A549 (cell line): ENCODE measurements at regions not wholly inside any gene's neighbourhood (a gene's known extent, or its start where the extent isn't known, plus 50 kb on each side); places are given as distances from the start of the nearest gene placed in this dataset.

Experiments
- CHD2 ChIP-seq: fragments of 150-350 bp; IDR thresholded peaks from 2 replicates; pipeline ENCODE4 v1.6.1; 2014; ENCODE audit warnings: low read length; ENCODE audit not compliant: partially characterized antibody
- ESRRA ChIP-seq: fragments of 150-350 bp; IDR thresholded peaks from 2 replicates; pipeline ENCODE4 v1.6.1; 2014; ENCODE audit warnings: mild to moderate bottlenecking, low read length, borderline replicate concordance
- MAZ ChIP-seq: fragments of 150-350 bp; IDR thresholded peaks from 2 replicates; pipeline ENCODE4 v1.6.1; 2014; ENCODE audit warnings: antibody characterized with exemption, low read depth, low read length, borderline replicate concordance
- POLR2A ChIP-seq: IDR thresholded peaks from 2 replicates; pipeline ENCODE4 v1.6.1; 2012; ENCODE audit warnings: mild to moderate bottlenecking, low read length
- TF ChIP-seq, protein P1 (sequence below): fragments of >200 bp; sonication (Bioruptor Twin); formaldehyde crosslinking; IDR thresholded peaks from 3 replicates; pipeline ENCODE4 v1.5.1; 2016

DNA sequence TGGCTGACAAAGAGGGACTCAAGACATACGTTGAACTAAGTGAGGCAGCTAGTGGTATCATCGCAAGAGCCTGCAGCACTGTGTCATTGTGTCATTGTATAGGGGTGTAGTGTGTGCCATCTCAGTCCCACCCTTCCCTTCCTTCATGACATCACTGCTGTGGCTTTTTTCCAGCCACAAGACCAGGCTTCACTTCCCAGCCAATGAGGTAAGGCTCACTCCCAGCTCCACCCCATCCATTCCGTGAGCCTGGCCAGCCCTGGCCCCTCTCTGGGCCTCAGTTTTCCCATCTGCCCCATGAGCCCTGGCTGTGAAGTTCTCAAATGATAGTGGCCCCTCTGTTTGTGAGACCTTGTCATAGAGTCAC lies 134.3 kb upstream of the ZMIZ1 start:
- no peak for TF ChIP-seq POLR2A
- TF ChIP-seq ESRRA, result no peak
- TF ChIP-seq CHD2, result no peak
- TF ChIP-seq, protein P1, sequence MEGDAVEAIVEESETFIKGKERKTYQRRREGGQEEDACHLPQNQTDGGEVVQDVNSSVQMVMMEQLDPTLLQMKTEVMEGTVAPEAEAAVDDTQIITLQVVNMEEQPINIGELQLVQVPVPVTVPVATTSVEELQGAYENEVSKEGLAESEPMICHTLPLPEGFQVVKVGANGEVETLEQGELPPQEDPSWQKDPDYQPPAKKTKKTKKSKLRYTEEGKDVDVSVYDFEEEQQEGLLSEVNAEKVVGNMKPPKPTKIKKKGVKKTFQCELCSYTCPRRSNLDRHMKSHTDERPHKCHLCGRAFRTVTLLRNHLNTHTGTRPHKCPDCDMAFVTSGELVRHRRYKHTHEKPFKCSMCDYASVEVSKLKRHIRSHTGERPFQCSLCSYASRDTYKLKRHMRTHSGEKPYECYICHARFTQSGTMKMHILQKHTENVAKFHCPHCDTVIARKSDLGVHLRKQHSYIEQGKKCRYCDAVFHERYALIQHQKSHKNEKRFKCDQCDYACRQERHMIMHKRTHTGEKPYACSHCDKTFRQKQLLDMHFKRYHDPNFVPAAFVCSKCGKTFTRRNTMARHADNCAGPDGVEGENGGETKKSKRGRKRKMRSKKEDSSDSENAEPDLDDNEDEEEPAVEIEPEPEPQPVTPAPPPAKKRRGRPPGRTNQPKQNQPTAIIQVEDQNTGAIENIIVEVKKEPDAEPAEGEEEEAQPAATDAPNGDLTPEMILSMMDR, result no peak
- TF ChIP-seq MAZ, result no peak
